Hematopoietic multipotent progenitor cell treated with erythropoietin and hydrocortisone succinate and interleukin-3 and kit ligand, for 6 days (in vitro differentiated cells): ENCODE measurements at regions not wholly inside any gene's neighbourhood (a gene's known extent, or its start where the extent isn't known, plus 50 kb on each side); places are given as distances from the start of the nearest gene placed in this dataset.
"Not testable (repeated sequence)": the region's sequence is repeated elsewhere in the genome, so short reads cannot be mapped to it uniquely, and the experiment has no call there.

Experiments used
- DNase-seq: peaks from one replicate; pipeline ENCODE4 v3.0.0-alpha.2; 2015

- DNase-seq = no peak
Measured at GRCh38 chr2:161480123-161480522, 64.0 kb downstream of the TBR1 start.

- no peak for DNase-seq
Measured at GRCh38 chr2:161481619-161482018, 65.5 kb downstream of the TBR1 start.

GRCh38 chr2:161484061-161484460 is 68.0 kb downstream of the TBR1 start:
- DNase-seq = no peak

GRCh38 chr2:161486111-161486510 is 70.0 kb downstream of the TBR1 start:
- no peak for DNase-seq

- no peak for DNase-seq
Measured at GRCh38 chr2:161488131-161488699, 72.1 kb downstream of the TBR1 start.

- no peak for DNase-seq
Measured at GRCh38 chr2:161488879-161489278, 72.8 kb downstream of the TBR1 start.

GRCh38 chr2:161500892-161501610 is 85.0 kb downstream of the TBR1 start:
- peak; percentile 8 for DNase-seq

- not testable (repeated sequence) for DNase-seq
Measured at GRCh38 chr2:161502279-161502678, 86.2 kb downstream of the TBR1 start.

- not testable (repeated sequence) for DNase-seq
Measured at GRCh38 chr2:161504628-161505289, 88.7 kb downstream of the TBR1 start.

GRCh38 chr2:161505466-161505865 is 89.4 kb downstream of the TBR1 start:
- DNase-seq = not testable (repeated sequence)

- DNase-seq = not testable (repeated sequence)
Measured at GRCh38 chr2:161513295-161514032, 97.4 kb downstream of the TBR1 start.

GRCh38 chr2:161522796-161523195 is 101.4 kb upstream of the SLC4A10 start:
- no peak for DNase-seq

- no peak for DNase-seq
Measured at GRCh38 chr2:161533218-161533617, 91.0 kb upstream of the SLC4A10 start.

GRCh38 chr2:161546635-161547034 is 77.6 kb upstream of the SLC4A10 start:
- DNase-seq = no peak

- no peak for DNase-seq
Measured at GRCh38 chr2:161547130-161547529, 77.1 kb upstream of the SLC4A10 start.

- DNase-seq = no peak
Measured at GRCh38 chr2:161552015-161552414, 72.2 kb upstream of the SLC4A10 start.

GRCh38 chr2:161555826-161556225 is 68.4 kb upstream of the SLC4A10 start:
- no peak for DNase-seq

GRCh38 chr2:161556440-161556839 is 67.8 kb upstream of the SLC4A10 start:
- DNase-seq = no peak

- no peak for DNase-seq
Measured at GRCh38 chr2:161557538-161557937, 66.7 kb upstream of the SLC4A10 start.

GRCh38 chr2:161564906-161565305 is 59.3 kb upstream of the SLC4A10 start:
- no peak for DNase-seq

GRCh38 chr2:161569401-161569800 is 54.8 kb upstream of the SLC4A10 start:
- DNase-seq = no peak

- no peak for DNase-seq
Measured at GRCh38 chr2:161570424-161571050, 53.7 kb upstream of the SLC4A10 start.

GRCh38 chr2:161571051-161571429 is 53.2 kb upstream of the SLC4A10 start:
- no peak for DNase-seq
